H1 (cell line): ENCODE measurements at regions not wholly inside any gene's neighbourhood (a gene's known extent, or its start where the extent isn't known, plus 50 kb on each side); places are given as distances from the start of the nearest gene placed in this dataset.

Source experiments
- CHD1 ChIP-seq: IDR thresholded peaks from 2 replicates; pipeline ENCODE4 v1.6.1; 2012; ENCODE audit warnings: low read depth, low read length, improper control_type of control experiment
- POLR2A ChIP-seq, 2 experiments: IDR thresholded peaks; 1 replicate in 1 of 2; 2 replicates in 1 of 2; pipeline ENCODE4 v1.6.1; 2011; ENCODE audit warnings: low read depth in 2 of 2, low read length in 2 of 2, mild to moderate bottlenecking in 2 of 2; ENCODE audit errors: control extremely low read depth in 1 of 2
- ZNF274 ChIP-seq: IDR thresholded peaks from 2 replicates; pipeline ENCODE4 v1.7.0; 2012; ENCODE audit warnings: low read length, borderline replicate concordance; ENCODE audit errors: extremely low read depth

DNA sequence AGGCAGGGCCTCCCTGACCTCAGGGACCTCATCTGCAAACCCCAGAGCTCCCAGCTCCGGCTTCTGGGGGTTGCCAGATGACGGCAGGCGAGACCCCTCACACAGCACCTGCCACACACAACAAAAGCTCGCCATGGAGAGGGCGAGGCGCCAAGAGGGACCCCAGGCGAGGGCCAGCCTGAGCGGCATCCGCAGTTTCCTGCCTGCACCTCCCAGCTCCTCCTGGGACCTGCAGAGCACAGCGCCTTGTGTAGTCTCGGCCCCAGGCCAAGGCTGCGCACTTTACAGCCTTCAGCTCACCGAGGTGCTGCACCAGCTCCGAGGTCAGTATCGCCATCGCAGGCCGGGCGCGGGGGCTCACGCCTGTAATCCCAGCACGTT, 82.4 kb upstream of the ADAMTS2 start (continued):
- TF ChIP-seq ZNF274, result no peak
- TF ChIP-seq CHD1, result no peak
- TF ChIP-seq POLR2A (IDR thresholded peaks at IDR 0.05; ENCODE audit: control extremely low read depth in 1 of 2, low read depth in 2 of 2, low read length in 2 of 2), result no peak
